ENCODE measurements at regions not wholly inside any gene's neighbourhood (a gene's known extent, or its start where the extent isn't known, plus 50 kb on each side); places are given as distances from the start of the nearest gene placed in this dataset.

GRCh38 chr9:88749420-88749819 is 214.4 kb downstream of the NXNL2 start:
- no peaks in the 10 kb centered on the region for H3K27me3 Mint-ChIP-seq (ENCODE audit: low read depth)
- peaks cover 5% of the 10 kb centered on the region; the same call in 1 of the 2 replicates for H3K36me3 Mint-ChIP-seq
- DNase-seq (ENCODE audit: low spot score) (no peak), ATAC-seq (no peak)
- no peak overlapping the region for H3K4me3 Mint-ChIP-seq
- TF ChIP-seq ESRRA (CRISPR knock-in tag; IDR thresholded peaks at IDR 0.05; ENCODE audit: borderline replicate concordance) = no peak
- TF ChIP-seq MYBL2 (CRISPR knock-in tag; IDR thresholded peaks at IDR 0.05) = no peak
- no peak for TF ChIP-seq ZNF263 (CRISPR knock-in tag; IDR thresholded peaks at IDR 0.05; ENCODE audit: low read depth)
- TF ChIP-seq IRF2 (CRISPR knock-in tag; IDR thresholded peaks at IDR 0.05; ENCODE audit: borderline replicate concordance, low read depth) = no peak
- no peak for TF ChIP-seq ZNF512 (CRISPR knock-in tag; IDR thresholded peaks at IDR 0.05; ENCODE audit: borderline replicate concordance)
- TF ChIP-seq TEAD4 (CRISPR knock-in tag; IDR thresholded peaks at IDR 0.05) = no peak
- no peak for TF ChIP-seq ATF3 (CRISPR knock-in tag; conservative IDR thresholded peaks at IDR 0.05)
- no peak for TF ChIP-seq ZNF317 (CRISPR knock-in tag; IDR thresholded peaks at IDR 0.05; ENCODE audit: borderline replicate concordance, low read depth)
- no peak for TF ChIP-seq MLX (CRISPR knock-in tag; IDR thresholded peaks at IDR 0.05)
- TF ChIP-seq GTF2I (CRISPR knock-in tag; conservative IDR thresholded peaks at IDR 0.05) = no peak
- TF ChIP-seq ZNF416 (CRISPR knock-in tag; IDR thresholded peaks at IDR 0.05) = no peak
- no peak for TF ChIP-seq TCF7 (CRISPR knock-in tag; IDR thresholded peaks at IDR 0.05; ENCODE audit: low read depth)
- no peak for TF ChIP-seq PRRX2 (CRISPR knock-in tag; IDR thresholded peaks at IDR 0.05)
- TF ChIP-seq ZBTB21 (CRISPR knock-in tag; IDR thresholded peaks at IDR 0.05; ENCODE audit: borderline replicate concordance) = no peak
- no peak for TF ChIP-seq PREB (CRISPR knock-in tag; IDR thresholded peaks at IDR 0.05; ENCODE audit: borderline replicate concordance)
- TF ChIP-seq MAX (CRISPR knock-in tag; IDR thresholded peaks at IDR 0.05) = no peak
- H3K9me3 Mint-ChIP-seq = peaks cover 19% of the 10 kb centered on the region
- POLR2A ChIA-PET = no interaction called here
- CTCF ChIA-PET = no interaction called here
- H3K4me1 Mint-ChIP-seq = peaks cover 35% of the 10 kb centered on the region
- no peak overlapping the region for H3K27ac Mint-ChIP-seq

GRCh38 chr9:88750832-88751360 is 215.9 kb downstream of the NXNL2 start:
- Mint-ChIP-seq H3K4me3 (no peak overlapping the region), H3K4me1 (peaks cover 33% of the 10 kb centered on the region), H3K27me3 (ENCODE audit: low read depth) (no peaks in the 10 kb centered on the region), H3K36me3 (peaks cover 5% of the 10 kb centered on the region; the same call in 1 of the 2 replicates), H3K9me3 (peaks cover 19% of the 10 kb centered on the region), H3K27ac (no peak overlapping the region)
- ChIA-PET CTCF (no interaction called here), POLR2A (no interaction called here)
- no peak for ATAC-seq
- no peak for DNase-seq (ENCODE audit: low spot score)
- TF ChIP-seq USF2 (CRISPR knock-in tag; IDR thresholded peaks at IDR 0.05) (no peak), E2F5 (CRISPR knock-in tag; IDR thresholded peaks at IDR 0.05) (no peak), MYBL2 (CRISPR knock-in tag; IDR thresholded peaks at IDR 0.05) (no peak), ATF3 (CRISPR knock-in tag; conservative IDR thresholded peaks at IDR 0.05) (no peak), ZNF396 (CRISPR knock-in tag; IDR thresholded peaks at IDR 0.05; ENCODE audit: borderline replicate concordance) (no peak), MAX (CRISPR knock-in tag; IDR thresholded peaks at IDR 0.05) (no peak), STAT6 (CRISPR knock-in tag; conservative IDR thresholded peaks at IDR 0.05; ENCODE audit: low read depth) (no peak), SP1 (CRISPR knock-in tag; conservative IDR thresholded peaks at IDR 0.05) (no peak), GTF2I (CRISPR knock-in tag; conservative IDR thresholded peaks at IDR 0.05) (no peak), CREM (CRISPR knock-in tag; IDR thresholded peaks at IDR 0.05) (no peak)

Data from WTC11 (cell line).